Prostate gland (tissue), 2 donors: ENCODE measurements at regions not wholly inside any gene's neighbourhood (a gene's known extent, or its start where the extent isn't known, plus 50 kb on each side); places are given as distances from the start of the nearest gene placed in this dataset.

Source experiments
- CTCF ChIP-seq, 4 experiments: fragments of 200-600 bp in 2 of 4; fragments of 450-650 bp in 2 of 4; sonication (generic) in 2 of 4; IDR thresholded peaks; 1 replicate in 3 of 4; 2 replicates in 1 of 4; pipeline ENCODE4 v1.5.1; 2016 to 2019; ENCODE audit warnings: antibody characterized with exemption in 4 of 4, mild to moderate bottlenecking in 2 of 4, moderate library complexity in 2 of 4
- POLR2A ChIP-seq: fragments of 450-650 bp; IDR thresholded peaks from one replicate; pipeline ENCODE4 v1.6.1; 2016; ENCODE audit warnings: antibody characterized with exemption, mild to moderate bottlenecking
- POLR2AphosphoS5 ChIP-seq: sonication (generic); formaldehyde crosslinking; IDR thresholded peaks from one replicate; pipeline ENCODE4 v1.6.1; 2017; ENCODE audit warnings: antibody characterized with exemption

GRCh38 chr22:47341464-47341863 is 579.0 kb downstream of the TBC1D22A start:
- no peak for TF ChIP-seq CTCF (IDR thresholded peaks at IDR 0.05)
- TF ChIP-seq POLR2A: no peak
- no peak for TF ChIP-seq POLR2AphosphoS5
